ENCODE measurements at regions not wholly inside any gene's neighbourhood (a gene's known extent, or its start where the extent isn't known, plus 50 kb on each side); places are given as distances from the start of the nearest gene placed in this dataset.
"Not testable (repeated sequence)": the region's sequence is repeated elsewhere in the genome, so short reads cannot be mapped to it uniquely, and the experiment has no call there.

DNA sequence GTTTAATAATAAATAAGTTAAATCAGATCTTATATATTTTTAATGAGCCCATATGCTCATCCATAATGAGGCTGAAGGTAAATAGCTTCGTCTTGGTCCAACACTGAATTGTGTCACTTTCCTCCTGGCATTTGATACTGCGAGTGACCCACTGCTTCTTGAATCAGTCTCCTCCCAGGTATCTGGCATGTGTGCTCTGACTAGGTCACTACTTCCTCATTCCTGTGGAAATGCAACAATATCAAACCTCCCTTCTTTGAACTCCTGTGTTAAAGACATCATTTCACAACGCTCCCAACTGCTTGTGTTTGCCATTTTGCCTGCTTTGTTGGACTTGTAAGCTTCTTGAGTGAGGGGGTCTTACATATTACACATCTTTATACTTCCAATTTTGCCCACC, 157.7 kb downstream of the SLC24A2 start:
- 78 to 84% methylated on average over 3 of the region's 3 CpGs for WGBS, 2 donors
- TF ChIP-seq CTCF (IDR thresholded peaks at IDR 0.05) (no peak), POLR2A (IDR thresholded peaks at IDR 0.05) (no peak)
- intact Hi-C loops (cut with DNase I; ENCODE audit: low total_unique reads), result no loop called here

DNA sequence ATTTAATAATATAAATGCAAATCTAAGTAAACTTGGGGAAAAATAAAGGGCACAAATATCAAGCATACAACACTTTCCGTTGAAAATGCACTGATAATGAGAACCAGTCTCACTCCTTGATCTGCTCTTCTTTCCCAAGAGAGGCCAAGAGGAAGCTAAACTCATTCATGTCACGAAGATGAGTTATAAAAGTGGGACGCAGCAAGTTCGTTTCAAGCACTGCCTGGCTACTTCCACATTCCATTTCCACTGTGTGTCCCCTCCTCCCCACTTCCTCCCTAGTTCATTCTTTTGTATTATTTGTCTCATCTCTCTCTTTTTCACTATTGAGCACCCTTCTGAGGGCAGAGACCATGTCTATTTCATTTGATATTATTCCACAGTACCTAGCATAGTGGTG, 158.1 kb downstream of the SLC24A2 start:
- intact Hi-C loops (cut with DNase I; ENCODE audit: low total_unique reads), result no loop called here
- Histone ChIP-seq H3K27ac (no peak overlapping the region), H3K4me3 (no peak overlapping the region), H3K4me1 (no peaks in the 10 kb centered on the region), H3K27me3 (no peaks in the 10 kb centered on the region), H3K9me3 (no peaks in the 10 kb centered on the region), H3K36me3 (ENCODE audit: low read depth, missing control alignments) (no peaks in the 10 kb centered on the region)
- 40 to 43% methylated on average over 4 of the region's 4 CpGs for WGBS, 2 donors
- TF ChIP-seq POLR2A (IDR thresholded peaks at IDR 0.05) (no peak), CTCF (IDR thresholded peaks at IDR 0.05) (no peak)
- no peak for DNase-seq

More for the DNA sequence above, 157.7 kb downstream of the SLC24A2 start:
- Histone ChIP-seq H3K9me3 (no peaks in the 10 kb centered on the region), H3K27ac (no peak overlapping the region), H3K4me3 (no peak overlapping the region), H3K36me3 (ENCODE audit: low read depth, missing control alignments) (no peaks in the 10 kb centered on the region), H3K27me3 (no peaks in the 10 kb centered on the region), H3K4me1 (no peaks in the 10 kb centered on the region)
- no peak for DNase-seq

- Histone ChIP-seq H3K27ac (no peak overlapping the region), H3K36me3 (ENCODE audit: low read depth, missing control alignments) (no peaks in the 10 kb centered on the region), H3K4me3 (no peak overlapping the region), H3K9me3 (no peaks in the 10 kb centered on the region), H3K4me1 (no peaks in the 10 kb centered on the region), H3K27me3 (no peaks in the 10 kb centered on the region)
- intact Hi-C loops (cut with DNase I; ENCODE audit: low total_unique reads), result no loop called here
- 27 to 36% methylated on average over 3 of the region's 3 CpGs for WGBS, 2 donors
- TF ChIP-seq POLR2A (IDR thresholded peaks at IDR 0.05), result no peak
- peak in 1 of 3 experiments; percentile 8 for TF ChIP-seq CTCF (IDR thresholded peaks at IDR 0.05)
- no peak for DNase-seq
Observed at GRCh38 chr9:19629488-19629887, 159.3 kb downstream of the SLC24A2 start.

DNA sequence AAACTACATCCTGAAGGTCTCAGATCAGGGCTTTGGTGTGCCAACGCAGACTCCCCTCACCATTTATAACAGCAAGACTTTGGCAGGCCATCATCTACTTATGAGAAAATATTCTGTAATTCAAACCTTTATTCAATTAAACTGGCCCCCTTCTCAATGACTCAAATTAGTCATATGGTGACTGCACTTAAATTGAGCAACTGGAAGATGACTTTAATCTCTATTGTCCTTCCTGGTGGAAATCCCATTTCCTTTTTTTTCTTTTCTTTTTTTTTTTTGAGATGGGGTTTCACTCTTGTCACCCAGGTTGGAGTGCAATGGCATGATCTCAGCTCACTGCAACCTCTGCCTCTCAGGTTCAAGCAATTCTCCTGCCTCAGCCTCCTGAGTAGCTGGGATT, 163.4 kb downstream of the SLC24A2 start:
- DNase-seq; H3K4me1 ChIP-seq; H3K27ac ChIP-seq; H3K36me3 ChIP-seq (ENCODE audit: low read depth, missing control alignments); intact Hi-C loops (cut with DNase I; ENCODE audit: low total_unique reads); H3K27me3 ChIP-seq; H3K4me3 ChIP-seq; H3K9me3 ChIP-seq: not testable (repeated sequence)
- WGBS, 2 donors, result 95% methylated on average over 1 of the region's 1 CpG

GRCh38 chr9:19624519-19624918, 164.3 kb downstream of the SLC24A2 start:
- no peaks in the 10 kb centered on the region for H3K9me3 ChIP-seq
- TF ChIP-seq CTCF (IDR thresholded peaks at IDR 0.05) (no peak), POLR2A (IDR thresholded peaks at IDR 0.05) (no peak)
- intact Hi-C loops (cut with DNase I; ENCODE audit: low total_unique reads), result no loop called here
- no peaks in the 10 kb centered on the region for H3K4me1 ChIP-seq
- no peak overlapping the region for H3K4me3 ChIP-seq
- DNase-seq, result no peak
- WGBS, 2 donors, result 61 to 64% methylated on average over 3 of the region's 3 CpGs
- H3K27me3 ChIP-seq, result no peaks in the 10 kb centered on the region
- no peaks in the 10 kb centered on the region for H3K36me3 ChIP-seq (ENCODE audit: low read depth, missing control alignments)
- no peak overlapping the region for H3K27ac ChIP-seq
